B cell (primary cell): ENCODE measurements at regions not wholly inside any gene's neighbourhood (a gene's known extent, or its start where the extent isn't known, plus 50 kb on each side); places are given as distances from the start of the nearest gene placed in this dataset.
"Not testable (repeated sequence)": the region's sequence is repeated elsewhere in the genome, so short reads cannot be mapped to it uniquely, and the experiment has no call there.

Experiments used
- ATAC-seq: fragments of 200-7000 bp; cut with Tn5 transposase; one replicate; pipeline ENCODE4 v1.10.0; 2021; ENCODE audit warnings: low read depth, mild to moderate bottlenecking, moderate number of reproducible peaks, moderate library complexity
- CTCF ChIA-PET: fragments of 350-600 bp; sonication (Branson Sonifier 250); formaldehyde crosslinking; loops from one replicate; lab custom pipeline; 2021; ENCODE audit warnings: antibody characterized with exemption, inconsistent platforms; lab: Charles Lee
- POLR2A ChIA-PET: fragments of 350-600 bp; sonication (Branson Sonifier 250); formaldehyde crosslinking; loops from one replicate; lab custom pipeline; 2021; ENCODE audit warnings: antibody characterized with exemption; lab: Charles Lee
- DNase-seq: peaks from one replicate; pipeline ENCODE4 v3.0.0; 2013
- H2AFZ ChIP-seq: 2 replicates; pipeline ENCODE4 v1.6.1; 2012; ENCODE audit warnings: mild to moderate bottlenecking, low read depth, low read length; ENCODE audit not compliant: insufficient read depth, poor library complexity, severe bottlenecking
- H3K27ac ChIP-seq, 2 donors: 1 replicate in 1 of 2; 2 replicates in 1 of 2; pipeline ENCODE4 v1.5.1; 2012 to 2013; ENCODE audit warnings: low read length in 2 of 2, mild to moderate bottlenecking in 2 of 2, moderate library complexity in 1 of 2
- H3K27me3 ChIP-seq, 4 experiments: fragments of 200-600 bp in 1 of 4; sonication (generic) in 1 of 4; replicated peaks in 1 of 4; 1 replicate in 2 of 4; 2 replicates in 2 of 4; pipeline versions ENCODE4 v1.6.1 to v1.7.0; 2013 to 2016; ENCODE audit warnings: low read length in 3 of 4, mild to moderate bottlenecking in 2 of 4, mixed read lengths in 1 of 4, moderate library complexity in 1 of 4; ENCODE audit not compliant: insufficient read depth in 4 of 4, control insufficient read depth in 3 of 4; ENCODE audit errors: control extremely low read depth in 1 of 4
- H3K36me3 ChIP-seq, 2 experiments: replicated peaks in 1 of 2; 1 replicate in 1 of 2; 2 replicates in 1 of 2; pipeline versions ENCODE4 v1.6.1 to v1.7.1; 2013; ENCODE audit warnings: low read length in 1 of 2; ENCODE audit not compliant: insufficient read depth in 2 of 2, control insufficient read depth in 1 of 2; ENCODE audit errors: control extremely low read depth in 1 of 2, extremely low read depth in 1 of 2
- H3K4me1 ChIP-seq, 2 donors: fragments of 200-600 bp in 1 of 2; sonication (generic) in 1 of 2; 1 replicate in 1 of 2; 2 replicates in 1 of 2; pipeline versions ENCODE4 v1.5.1 to v1.6.1; 2013 to 2017; ENCODE audit warnings: low read length in 2 of 2; ENCODE audit not compliant: control insufficient read depth in 2 of 2, insufficient read depth in 2 of 2
- H3K4me2 ChIP-seq: replicated peaks from 2 replicates; pipeline ENCODE3; 2012; ENCODE audit warnings: mild to moderate bottlenecking, low read depth, low read length; ENCODE audit not compliant: poor library complexity, severe bottlenecking
- H3K4me3 ChIP-seq, 5 experiments: fragments of 200-600 bp in 1 of 5; sonication (generic) in 1 of 5; 1 replicate in 3 of 5; 2 replicates in 2 of 5; pipeline versions ENCODE4 v1.5.1 to v1.7.0; 2011 to 2016; ENCODE audit warnings: low read length in 4 of 5, mild to moderate bottlenecking in 4 of 5, low read depth in 2 of 5, control low read depth in 1 of 5, moderate library complexity in 1 of 5; ENCODE audit not compliant: insufficient read depth in 1 of 5; ENCODE audit errors: control extremely low read depth in 1 of 5, extremely low read depth in 1 of 5
- H3K79me2 ChIP-seq: fragments of 200-600 bp; sonication (generic); one replicate; pipeline ENCODE4 v1.6.0; 2016; ENCODE audit warnings: low read length; ENCODE audit not compliant: control insufficient read depth, insufficient read depth
- H3K9ac ChIP-seq: fragments of 200-600 bp; sonication (generic); 2 replicates; pipeline ENCODE4 v1.6.1; 2017; ENCODE audit warnings: mild to moderate bottlenecking, low read length, moderate library complexity
- H3K9me3 ChIP-seq, 3 donors: one replicate each; pipeline versions ENCODE4 v1.6.1 to v1.7.1; 2013; ENCODE audit warnings: low read length in 2 of 3; ENCODE audit not compliant: control insufficient read depth in 2 of 3, insufficient read depth in 1 of 3; ENCODE audit errors: control extremely low read depth in 1 of 3
- H4K20me1 ChIP-seq: 2 replicates; pipeline ENCODE4 v1.6.0; 2012; ENCODE audit warnings: mild to moderate bottlenecking, low read length; ENCODE audit not compliant: insufficient read depth, control insufficient read depth, poor library complexity, severe bottlenecking
- H3K27ac Mint-ChIP-seq: one replicate; pipeline ENCODE4 v1.8.0; 2021; ENCODE audit warnings: mixed read lengths
- H3K27me3 Mint-ChIP-seq: one replicate; pipeline ENCODE4 v1.8.0; 2021; ENCODE audit warnings: mixed read lengths
- H3K4me1 Mint-ChIP-seq: one replicate; pipeline ENCODE4 v1.8.0; 2021; ENCODE audit warnings: mixed read lengths
- H3K4me3 Mint-ChIP-seq: one replicate; pipeline ENCODE4 v1.8.0; 2021; ENCODE audit warnings: mixed read lengths
- H3K9me3 Mint-ChIP-seq: one replicate; pipeline ENCODE4 v1.8.0; 2022; ENCODE audit warnings: mixed read lengths; ENCODE audit not compliant: insufficient read depth
- EZH2 ChIP-seq: IDR thresholded peaks from 2 replicates; pipeline ENCODE4 v1.6.1; 2012; ENCODE audit warnings: borderline replicate concordance, low read depth, mild to moderate bottlenecking, moderate library complexity, low read length; ENCODE audit not compliant: insufficient read depth, poor library complexity, severe bottlenecking
- WGBS: methylation state at CpG from one replicate; pipeline ENCODE4 v1.1.5; 2013; ENCODE audit warnings: missing lambda C conversion rate; ENCODE audit not compliant: insufficient coverage; 5-methylcytosine and 5-hydroxymethylcytosine counted together
- intact Hi-C: fragments of 100-400 bp; cut with micrococcal nuclease; formaldehyde crosslinking; loops from one replicate; pipeline ENCODE4 v1.10.0; 2022
- TF ChIP-seq, protein P1 (sequence below): fragments of 200-600 bp; IDR thresholded peaks from one replicate; pipeline ENCODE4 v1.8.0; 2022; ENCODE audit warnings: antibody characterized with exemption, mild to moderate bottlenecking

- Mint-ChIP-seq H3K4me1 (peaks cover 6% of the 10 kb centered on the region), H3K27me3 (no peaks in the 10 kb centered on the region), H3K27ac (no peak overlapping the region), H3K9me3 (peaks cover 6% of the 10 kb centered on the region), H3K4me3 (no peak overlapping the region)
- no peaks in the 10 kb centered on the region for H3K79me2 ChIP-seq
- ChIA-PET CTCF (no interaction called here), POLR2A (no interaction called here)
- no peaks in the 10 kb centered on the region for H3K4me1 ChIP-seq
- H3K36me3 ChIP-seq = no peaks in the 10 kb centered on the region
- H4K20me1 ChIP-seq = no peaks in the 10 kb centered on the region
- no peak overlapping the region for H3K4me2 ChIP-seq
- no peak overlapping the region for H3K27ac ChIP-seq
- H3K9me3 ChIP-seq = no peaks in the 10 kb centered on the region
- no peak for DNase-seq
- intact Hi-C loops = no loop called here
- no peak overlapping the region for H3K4me3 ChIP-seq
- H3K27me3 ChIP-seq = no peaks in the 10 kb centered on the region
- 96% methylated on average over 4 of the region's 6 CpGs for whole genome bisulfite sequencing
- no peak for ATAC-seq
- no peak overlapping the region for H2AFZ ChIP-seq
- no peak for TF ChIP-seq EZH2
- TF ChIP-seq, protein P1, sequence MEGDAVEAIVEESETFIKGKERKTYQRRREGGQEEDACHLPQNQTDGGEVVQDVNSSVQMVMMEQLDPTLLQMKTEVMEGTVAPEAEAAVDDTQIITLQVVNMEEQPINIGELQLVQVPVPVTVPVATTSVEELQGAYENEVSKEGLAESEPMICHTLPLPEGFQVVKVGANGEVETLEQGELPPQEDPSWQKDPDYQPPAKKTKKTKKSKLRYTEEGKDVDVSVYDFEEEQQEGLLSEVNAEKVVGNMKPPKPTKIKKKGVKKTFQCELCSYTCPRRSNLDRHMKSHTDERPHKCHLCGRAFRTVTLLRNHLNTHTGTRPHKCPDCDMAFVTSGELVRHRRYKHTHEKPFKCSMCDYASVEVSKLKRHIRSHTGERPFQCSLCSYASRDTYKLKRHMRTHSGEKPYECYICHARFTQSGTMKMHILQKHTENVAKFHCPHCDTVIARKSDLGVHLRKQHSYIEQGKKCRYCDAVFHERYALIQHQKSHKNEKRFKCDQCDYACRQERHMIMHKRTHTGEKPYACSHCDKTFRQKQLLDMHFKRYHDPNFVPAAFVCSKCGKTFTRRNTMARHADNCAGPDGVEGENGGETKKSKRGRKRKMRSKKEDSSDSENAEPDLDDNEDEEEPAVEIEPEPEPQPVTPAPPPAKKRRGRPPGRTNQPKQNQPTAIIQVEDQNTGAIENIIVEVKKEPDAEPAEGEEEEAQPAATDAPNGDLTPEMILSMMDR = no peak
- no peak overlapping the region for H3K9ac ChIP-seq
Measured at GRCh38 chr3:106317141-106318055, 448.6 kb upstream of the CBLB start.

DNA sequence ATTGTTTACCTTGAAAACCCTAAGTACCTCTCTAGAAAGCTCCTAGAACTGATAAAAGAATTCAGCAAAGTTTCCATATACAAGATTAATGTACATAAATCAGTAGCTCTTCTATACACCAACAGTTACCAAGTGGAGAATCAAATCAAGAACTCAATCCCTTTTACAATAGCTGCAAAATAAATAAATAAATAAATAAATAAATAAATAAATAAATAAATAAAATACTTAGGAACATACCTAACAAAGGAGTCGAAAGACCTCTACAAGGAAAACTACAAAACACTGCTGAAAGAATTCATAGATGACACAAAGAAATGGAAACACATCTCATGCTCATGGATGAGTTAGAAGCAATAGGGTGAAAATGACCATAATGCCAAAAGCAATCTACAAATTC, 452.6 kb upstream of the CBLB start:
- H3K27ac ChIP-seq, H3K4me1 ChIP-seq, H4K20me1 ChIP-seq, H3K79me2 ChIP-seq, H3K36me3 ChIP-seq, H3K4me1 Mint-ChIP-seq, H3K27me3 Mint-ChIP-seq, H3K27me3 ChIP-seq, H3K27ac Mint-ChIP-seq, POLR2A ChIA-PET, H2AFZ ChIP-seq, H3K4me2 ChIP-seq, CTCF ChIA-PET, DNase-seq, H3K9ac ChIP-seq, H3K4me3 Mint-ChIP-seq, ATAC-seq, intact Hi-C loops, H3K4me3 ChIP-seq: not testable (repeated sequence)
- H3K9me3 Mint-ChIP-seq = peaks cover 14% of the 10 kb centered on the region
- WGBS = no CpG with 5 or more reads among the region's 1 CpG
- H3K9me3 ChIP-seq = peaks cover 0 to 10% (median 7%) of the 10 kb centered on the region in 3 donors
